Rectal smooth muscle tissue (tissue), 1 donor: ENCODE measurements at regions not wholly inside any gene's neighbourhood (a gene's known extent, or its start where the extent isn't known, plus 50 kb on each side); places are given as distances from the start of the nearest gene placed in this dataset.
"Not testable (repeated sequence)": the region's sequence is repeated elsewhere in the genome, so short reads cannot be mapped to it uniquely, and the experiment has no call there.

ENCODE experiments used
- H3K27ac ChIP-seq: one replicate; pipeline ENCODE4 v1.7.0; 2013; ENCODE audit warnings: low read depth, low read length, inconsistent platforms
- H3K27me3 ChIP-seq: one replicate; pipeline ENCODE4 v1.7.0; 2013; ENCODE audit warnings: low read length; ENCODE audit not compliant: control insufficient read depth, insufficient read depth
- H3K36me3 ChIP-seq: one replicate; pipeline ENCODE4 v1.7.0; 2013; ENCODE audit warnings: low read length; ENCODE audit not compliant: control insufficient read depth, insufficient read depth
- H3K4me1 ChIP-seq: one replicate; pipeline ENCODE4 v1.7.0; 2013; ENCODE audit warnings: low read length; ENCODE audit not compliant: control insufficient read depth, insufficient read depth
- H3K4me3 ChIP-seq: one replicate; pipeline ENCODE4 v1.7.0; 2013; ENCODE audit warnings: low read length
- H3K9ac ChIP-seq: one replicate; pipeline ENCODE4 v1.7.0; 2013; ENCODE audit warnings: low read length

DNA sequence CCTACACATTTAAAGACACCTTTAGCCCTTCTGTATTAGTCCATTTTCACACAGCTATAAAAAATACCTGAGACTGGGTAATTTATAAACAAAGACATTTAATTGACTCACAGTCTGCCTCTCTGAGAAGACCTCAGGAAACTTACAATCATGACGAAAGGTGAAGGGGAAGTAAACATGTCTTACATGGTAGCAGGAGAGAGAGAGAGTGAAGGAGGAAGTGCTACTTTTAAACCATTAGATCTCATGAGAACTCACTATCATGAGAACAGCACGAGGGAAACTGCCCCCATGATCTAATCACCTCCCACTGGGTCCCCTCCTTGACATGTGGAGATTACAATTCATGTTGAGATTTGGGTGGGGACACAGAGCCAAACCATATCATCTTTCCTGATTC lies 946.6 kb downstream of the SLC4A3 start:
- Histone ChIP-seq H3K27ac (no peak overlapping the region), H3K27me3 (no peaks in the 10 kb centered on the region), H3K4me1 (no peaks in the 10 kb centered on the region), H3K36me3 (no peaks in the 10 kb centered on the region), H3K4me3 (no peak overlapping the region), H3K9ac (no peak overlapping the region)

DNA sequence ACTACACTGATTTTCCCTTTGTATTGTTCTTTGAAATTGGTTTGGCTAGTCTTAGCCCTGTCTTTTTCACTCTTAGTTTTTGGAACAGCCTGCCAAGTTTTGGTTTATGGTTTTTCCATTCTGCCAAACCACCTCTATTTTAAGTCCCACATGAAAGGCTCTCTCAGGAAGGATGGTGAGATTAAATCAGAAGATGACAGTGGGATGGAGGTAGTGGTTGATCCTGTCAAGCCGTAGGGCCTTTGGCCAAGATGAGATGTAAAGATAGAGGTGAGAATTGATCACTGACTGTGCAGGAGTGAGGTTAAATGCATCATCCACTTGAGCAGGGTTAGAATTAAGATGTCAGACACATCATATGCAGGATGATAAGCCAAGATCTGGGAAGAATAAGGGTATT lies 948.5 kb downstream of the SLC4A3 start:
- Histone ChIP-seq H3K27ac (no peak overlapping the region), H3K4me1 (no peaks in the 10 kb centered on the region), H3K36me3 (no peaks in the 10 kb centered on the region), H3K27me3 (no peaks in the 10 kb centered on the region), H3K4me3 (no peak overlapping the region), H3K9ac (no peak overlapping the region)

DNA sequence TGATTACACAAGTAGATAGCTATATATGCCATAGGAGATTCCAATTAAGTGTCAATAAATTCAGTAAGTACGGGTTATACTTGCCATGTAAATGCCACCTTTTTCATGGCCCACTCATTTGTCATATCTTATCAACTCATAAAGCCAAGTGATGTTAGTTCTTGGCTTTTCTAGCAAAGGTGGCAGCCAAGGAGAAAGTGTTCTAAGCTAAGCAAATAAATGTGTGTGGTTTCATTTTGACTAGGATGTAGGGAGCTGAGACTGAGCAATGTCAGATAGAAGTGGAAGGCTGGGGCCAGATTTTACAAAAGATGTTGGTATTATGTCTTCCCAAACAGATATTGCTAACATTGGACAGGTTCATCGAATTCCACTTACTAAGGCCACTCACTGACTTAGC lies 952.0 kb downstream of the SLC4A3 start:
- H3K4me3 ChIP-seq: no peak overlapping the region
- no peaks in the 10 kb centered on the region for H3K4me1 ChIP-seq
- no peaks in the 10 kb centered on the region for H3K36me3 ChIP-seq
- no peak overlapping the region for H3K27ac ChIP-seq
- no peak overlapping the region for H3K9ac ChIP-seq
- no peaks in the 10 kb centered on the region for H3K27me3 ChIP-seq

DNA sequence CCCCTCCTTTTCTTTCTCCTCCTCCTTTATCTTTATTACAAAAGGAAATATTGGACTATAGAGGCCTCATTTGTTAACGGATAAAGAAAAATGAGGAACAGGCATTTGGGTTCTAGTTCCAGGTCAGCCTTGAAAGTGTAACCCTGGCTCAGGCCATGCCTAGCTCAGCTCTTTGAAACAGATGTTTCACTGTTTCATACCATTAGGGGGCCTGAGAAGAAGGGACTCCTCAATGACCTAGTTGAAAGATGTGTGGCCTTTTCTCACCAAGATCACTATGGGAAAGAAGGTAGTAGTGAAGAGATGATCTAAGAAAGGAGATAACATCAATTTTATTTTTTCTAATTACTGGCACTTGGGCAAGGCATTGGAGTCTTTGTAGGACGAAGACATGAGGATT lies 952.7 kb downstream of the SLC4A3 start:
- H3K27ac ChIP-seq: no peak overlapping the region
- no peak overlapping the region for H3K4me3 ChIP-seq
- no peak overlapping the region for H3K9ac ChIP-seq
- no peaks in the 10 kb centered on the region for H3K36me3 ChIP-seq
- no peaks in the 10 kb centered on the region for H3K4me1 ChIP-seq
- no peaks in the 10 kb centered on the region for H3K27me3 ChIP-seq

DNA sequence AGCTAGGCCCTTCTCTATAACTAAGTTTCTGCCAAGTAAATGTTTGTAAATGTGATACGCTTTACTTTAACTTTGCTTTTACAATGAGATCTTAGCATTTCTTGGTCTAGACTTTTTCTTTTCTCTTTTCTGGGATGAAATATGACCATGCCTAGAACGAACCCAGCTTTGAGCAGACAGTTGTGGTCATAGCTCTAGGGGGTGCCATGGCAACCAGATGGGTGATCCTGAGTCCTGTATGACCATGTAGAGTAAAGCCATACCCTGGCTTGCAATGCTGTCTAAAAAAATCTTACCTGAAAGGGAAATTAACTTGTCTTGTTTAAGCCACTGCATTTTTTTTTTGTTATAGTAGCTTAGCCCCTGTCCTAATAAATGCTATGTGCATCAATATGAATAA lies 956.3 kb downstream of the SLC4A3 start:
- Histone ChIP-seq H3K4me3 (no peak overlapping the region), H3K9ac (no peak overlapping the region), H3K36me3 (no peaks in the 10 kb centered on the region), H3K27me3 (no peaks in the 10 kb centered on the region), H3K4me1 (no peaks in the 10 kb centered on the region), H3K27ac (no peak overlapping the region)

DNA sequence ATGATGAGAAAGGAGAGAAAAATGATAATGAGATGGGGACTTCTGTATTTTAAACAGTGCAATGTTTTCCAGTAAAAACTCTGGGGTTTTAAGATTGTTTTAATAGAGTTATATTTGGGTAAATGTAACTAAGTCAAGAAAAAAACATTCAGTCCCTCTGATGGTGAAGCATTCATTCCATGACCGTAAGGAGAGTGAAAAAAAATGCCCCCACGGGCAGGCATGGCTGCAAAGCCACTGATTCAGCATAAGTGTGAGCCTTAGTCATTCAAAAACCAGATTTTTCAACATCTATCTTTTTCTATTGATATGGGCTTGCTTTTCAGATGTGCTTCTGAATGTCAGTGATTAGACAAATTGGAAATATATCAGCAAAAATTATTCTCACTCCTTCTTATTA lies 957.8 kb downstream of the SLC4A3 start:
- Histone ChIP-seq H3K4me3 (no peak overlapping the region), H3K4me1 (no peaks in the 10 kb centered on the region), H3K27ac (no peak overlapping the region), H3K36me3 (no peaks in the 10 kb centered on the region), H3K9ac (no peak overlapping the region), H3K27me3 (no peaks in the 10 kb centered on the region)

DNA sequence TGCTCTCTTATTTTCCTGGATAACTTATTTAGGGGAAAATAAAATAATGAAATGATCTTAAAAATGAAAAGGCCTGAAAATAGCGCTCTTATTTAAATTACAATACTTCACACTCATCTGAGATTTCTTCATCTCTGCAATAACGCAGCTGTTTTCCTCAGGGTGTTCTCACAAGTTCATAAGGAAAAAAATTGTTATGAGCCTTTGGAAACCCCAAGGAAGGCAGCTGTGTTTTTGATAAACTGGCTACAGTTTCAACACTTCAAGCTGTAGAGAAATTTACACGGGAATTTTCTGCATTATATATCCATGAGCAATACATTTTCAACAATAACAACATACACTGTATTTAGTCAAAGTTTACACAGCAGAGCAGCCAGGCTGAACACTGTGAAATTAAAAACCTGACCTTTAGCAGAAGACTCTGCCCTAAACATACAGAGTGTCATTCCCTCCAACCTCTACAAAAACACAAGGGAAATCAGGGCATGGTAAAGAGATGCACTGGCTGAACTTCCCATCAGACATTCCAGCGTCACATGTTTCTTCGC lies 959.6 kb downstream of the SLC4A3 start:
- no peaks in the 10 kb centered on the region for H3K36me3 ChIP-seq
- H3K9ac ChIP-seq: no peak overlapping the region
- no peaks in the 10 kb centered on the region for H3K4me1 ChIP-seq
- no peak overlapping the region for H3K27ac ChIP-seq
- H3K4me3 ChIP-seq: no peak overlapping the region
- no peaks in the 10 kb centered on the region for H3K27me3 ChIP-seq

DNA sequence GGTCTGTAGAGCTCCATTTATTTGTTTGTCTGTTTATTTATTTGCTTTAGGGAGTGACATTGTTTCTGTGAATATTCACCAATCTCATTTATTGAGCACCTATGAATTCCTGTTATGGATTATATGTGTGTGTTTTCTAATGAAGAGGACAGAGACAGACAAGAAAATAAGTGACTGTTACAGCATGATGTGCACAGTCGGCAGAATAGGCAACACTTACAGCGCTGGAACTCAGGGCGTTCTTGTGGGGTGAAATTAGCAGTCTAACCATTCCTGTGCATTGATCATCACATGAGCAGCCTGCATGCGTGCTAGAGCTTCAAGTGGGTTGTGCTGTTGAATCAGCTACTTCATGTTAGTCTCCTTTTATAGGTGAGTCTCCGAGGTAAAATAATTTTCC lies 960.7 kb downstream of the SLC4A3 start:
- Histone ChIP-seq H3K27me3 (no peaks in the 10 kb centered on the region), H3K4me3 (no peak overlapping the region), H3K4me1 (no peaks in the 10 kb centered on the region), H3K36me3 (no peaks in the 10 kb centered on the region), H3K9ac (no peak overlapping the region), H3K27ac (no peak overlapping the region)

DNA sequence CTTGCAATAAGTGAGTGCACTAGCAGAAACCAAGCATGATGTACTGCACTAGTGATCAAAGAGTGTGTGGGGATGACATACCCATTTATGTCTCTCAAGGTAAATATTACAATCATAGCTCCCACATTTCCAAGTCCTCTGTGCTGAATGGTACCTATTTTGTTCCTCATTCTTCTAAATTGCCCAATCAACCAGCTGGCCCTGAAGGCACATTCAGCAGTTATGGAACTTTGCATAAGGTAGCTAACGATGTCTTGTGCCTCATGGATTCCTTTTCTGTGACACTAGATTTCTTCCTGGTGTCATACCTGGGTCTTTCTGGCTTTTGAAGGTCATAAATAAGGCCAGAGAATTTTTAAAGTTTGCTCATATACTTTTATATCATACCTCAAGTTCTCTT lies 963.0 kb downstream of the SLC4A3 start:
- H3K4me3 ChIP-seq: no peak overlapping the region
- no peaks in the 10 kb centered on the region for H3K4me1 ChIP-seq
- H3K27me3 ChIP-seq: no peaks in the 10 kb centered on the region
- H3K36me3 ChIP-seq: no peaks in the 10 kb centered on the region
- H3K27ac ChIP-seq: no peak overlapping the region
- H3K9ac ChIP-seq: no peak overlapping the region

DNA sequence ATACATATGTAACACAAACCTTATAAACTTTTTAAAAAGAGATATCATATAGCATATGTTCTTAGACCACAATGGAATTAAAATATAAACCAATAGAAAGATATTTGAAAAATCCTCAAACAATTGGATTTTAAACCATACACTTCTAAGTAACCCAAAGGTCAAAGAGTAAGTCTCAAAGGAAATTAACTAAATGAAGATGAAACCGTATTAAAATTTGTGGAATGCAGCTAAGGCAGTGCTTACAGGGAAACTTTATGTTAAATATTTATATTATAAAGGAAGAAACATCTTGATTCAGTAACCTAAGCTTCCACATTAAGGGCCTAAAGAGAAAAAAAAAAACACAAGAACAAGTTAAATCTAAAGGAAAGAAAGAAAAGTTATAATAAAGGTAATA lies 966.1 kb downstream of the SLC4A3 start:
- Histone ChIP-seq H3K4me1 (no peaks in the 10 kb centered on the region), H3K27me3 (no peaks in the 10 kb centered on the region)

DNA sequence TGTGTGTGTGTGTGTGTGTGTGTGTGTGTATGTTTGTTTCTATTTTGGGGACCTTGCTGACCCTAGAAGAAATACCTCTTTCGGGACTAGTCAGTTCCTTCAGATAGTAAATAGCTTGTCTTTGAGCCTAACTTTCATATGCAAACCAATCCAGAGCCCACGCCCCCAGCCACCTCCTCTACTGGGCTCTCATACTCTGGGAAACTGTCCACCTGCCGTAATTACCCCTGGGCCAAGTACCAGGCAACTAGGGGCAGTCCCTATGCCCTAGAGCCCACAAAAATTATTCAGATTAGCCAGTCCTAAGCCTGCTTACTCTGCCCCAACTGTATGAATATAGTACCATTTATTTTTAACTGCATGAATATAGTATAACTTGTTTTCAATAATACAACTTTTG lies 970.4 kb downstream of the EPHA4 start:
- no peaks in the 10 kb centered on the region for H3K36me3 ChIP-seq
- H3K4me1 ChIP-seq: no peaks in the 10 kb centered on the region
- no peak overlapping the region for H3K27ac ChIP-seq
- H3K4me3 ChIP-seq: no peak overlapping the region
- no peaks in the 10 kb centered on the region for H3K27me3 ChIP-seq
- H3K9ac ChIP-seq: no peak overlapping the region

More for the DNA sequence above, 966.1 kb downstream of the SLC4A3 start:
- no peak overlapping the region for H3K4me3 ChIP-seq
- H3K9ac ChIP-seq: no peak overlapping the region
- H3K36me3 ChIP-seq: no peaks in the 10 kb centered on the region
- no peak overlapping the region for H3K27ac ChIP-seq

DNA sequence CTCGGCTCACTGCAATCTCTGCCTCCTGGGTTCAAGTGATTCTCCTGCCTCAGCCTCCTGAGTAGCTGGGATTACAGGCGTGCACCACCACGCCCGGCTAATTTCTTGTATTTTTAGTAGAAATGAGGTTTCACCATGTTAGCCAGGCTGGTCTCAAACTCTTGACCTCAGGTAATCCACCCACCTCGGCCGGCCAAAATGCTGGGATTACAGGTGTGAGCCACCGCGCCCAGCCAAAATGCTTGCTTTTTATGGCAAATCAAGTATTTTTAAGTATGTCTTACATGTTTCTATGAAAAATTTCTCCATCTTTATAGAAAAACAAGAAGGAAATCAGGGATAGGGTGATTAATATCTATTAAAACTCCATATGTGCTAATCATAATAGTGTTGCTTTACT lies 959.1 kb downstream of the EPHA4 start:
- H3K36me3 ChIP-seq, H3K9ac ChIP-seq, H3K27ac ChIP-seq, H3K27me3 ChIP-seq, H3K4me3 ChIP-seq, H3K4me1 ChIP-seq: not testable (repeated sequence)

DNA sequence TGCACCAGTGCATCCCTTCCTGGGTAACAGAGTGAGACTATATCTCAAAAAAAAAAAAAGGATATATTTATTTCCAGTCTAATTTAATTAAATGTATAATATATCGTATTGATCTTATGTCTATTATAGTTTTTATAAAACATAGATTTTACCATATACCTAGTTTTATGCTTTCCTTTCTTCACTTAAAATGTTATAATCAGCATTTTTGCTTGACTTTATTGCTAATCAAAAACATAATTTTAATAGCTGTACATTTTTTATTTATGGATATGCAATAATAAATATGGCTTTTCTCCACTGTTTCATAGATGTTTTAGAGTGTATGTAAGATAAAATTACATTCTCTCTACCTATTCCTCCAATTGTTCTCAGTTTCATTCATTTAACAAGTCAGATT lies 958.0 kb downstream of the EPHA4 start:
- no peak overlapping the region for H3K27ac ChIP-seq
- no peaks in the 10 kb centered on the region for H3K4me1 ChIP-seq
- no peak overlapping the region for H3K9ac ChIP-seq
- H3K27me3 ChIP-seq: no peaks in the 10 kb centered on the region
- no peaks in the 10 kb centered on the region for H3K36me3 ChIP-seq
- no peak overlapping the region for H3K4me3 ChIP-seq
